HK-2 (cell line): ENCODE measurements at regions not wholly inside any gene's neighbourhood (a gene's known extent, or its start where the extent isn't known, plus 50 kb on each side); places are given as distances from the start of the nearest gene placed in this dataset.
"Not testable (repeated sequence)": the region's sequence is repeated elsewhere in the genome, so short reads cannot be mapped to it uniquely, and the experiment has no call there.

Experiments used
- DNase-seq: peaks from one replicate; pipeline ENCODE4 v3.0.0-alpha.2; 2018; ENCODE audit not compliant: unreplicated experiment

DNA sequence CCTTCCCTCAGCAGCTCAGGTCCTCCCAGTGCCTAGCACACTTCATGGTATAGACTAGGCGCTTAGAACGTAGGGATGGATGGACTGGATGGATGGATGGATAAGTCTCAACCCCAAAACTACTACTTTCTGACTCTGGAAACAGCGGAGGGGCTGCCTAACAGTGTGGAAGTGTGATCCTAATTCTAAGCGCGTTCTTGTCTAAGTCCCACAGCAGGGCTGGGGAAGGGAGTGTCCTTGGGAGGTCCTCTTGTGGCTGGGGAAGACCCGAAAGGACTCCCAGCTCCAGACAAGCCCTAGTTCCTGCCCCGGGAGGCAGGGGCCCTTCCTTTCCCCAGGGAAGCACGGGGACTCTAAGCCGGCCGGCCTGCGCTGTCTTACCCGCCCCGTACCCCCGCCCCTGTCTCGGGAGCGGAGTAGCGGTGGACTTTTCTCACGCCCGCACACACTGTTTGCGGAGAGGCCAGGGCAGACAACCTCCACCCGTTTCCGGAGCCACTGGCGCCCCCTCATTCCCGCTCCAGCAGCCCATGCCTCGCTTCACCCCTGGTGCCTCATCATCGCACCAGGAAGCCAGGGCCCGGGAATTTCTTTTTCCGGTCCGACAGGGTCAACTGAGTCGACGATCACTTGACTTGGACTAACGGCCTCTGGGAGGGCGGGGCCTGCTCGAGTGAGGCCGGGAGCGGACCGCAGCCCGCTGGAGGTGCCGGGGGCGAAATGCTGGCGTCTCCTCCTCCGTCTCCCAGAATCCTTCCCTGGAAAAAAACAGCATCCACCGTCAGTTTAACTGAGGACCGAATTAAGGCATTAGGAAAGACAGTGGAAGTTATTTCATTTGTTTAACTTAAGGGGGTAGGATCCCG, 133.3 kb downstream of the TBC1D2B start:
- DNase-seq = peak; percentile 72

DNA sequence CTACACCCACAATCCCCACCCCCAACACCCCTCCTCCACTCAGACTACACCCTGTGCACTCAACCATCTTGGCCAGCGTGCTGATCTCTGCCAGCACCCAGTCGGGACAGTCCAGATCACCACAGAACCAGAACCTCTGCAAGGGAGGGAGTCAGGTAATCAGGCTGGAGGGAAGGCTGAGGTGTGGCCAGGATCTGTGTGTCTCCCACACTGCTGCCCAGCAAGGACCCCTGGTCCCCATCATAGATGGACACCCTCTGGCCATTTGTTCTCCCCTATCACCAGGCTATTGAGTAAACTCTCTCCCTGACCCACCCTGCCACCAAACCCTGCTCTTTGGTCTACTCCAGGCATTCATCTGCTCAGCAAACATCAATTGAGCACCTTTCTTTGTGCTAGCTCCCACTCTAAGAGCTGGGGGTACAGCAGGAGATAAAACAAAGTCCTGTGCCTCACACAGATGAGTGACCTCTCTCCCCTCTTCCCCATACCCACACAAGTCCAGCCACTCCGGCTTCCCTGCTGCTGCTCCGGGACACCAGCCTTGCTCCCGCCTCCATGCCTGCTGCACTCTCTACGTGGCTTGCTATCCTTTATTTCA, 134.8 kb downstream of the TBC1D2B start:
- DNase-seq = no peak

DNA sequence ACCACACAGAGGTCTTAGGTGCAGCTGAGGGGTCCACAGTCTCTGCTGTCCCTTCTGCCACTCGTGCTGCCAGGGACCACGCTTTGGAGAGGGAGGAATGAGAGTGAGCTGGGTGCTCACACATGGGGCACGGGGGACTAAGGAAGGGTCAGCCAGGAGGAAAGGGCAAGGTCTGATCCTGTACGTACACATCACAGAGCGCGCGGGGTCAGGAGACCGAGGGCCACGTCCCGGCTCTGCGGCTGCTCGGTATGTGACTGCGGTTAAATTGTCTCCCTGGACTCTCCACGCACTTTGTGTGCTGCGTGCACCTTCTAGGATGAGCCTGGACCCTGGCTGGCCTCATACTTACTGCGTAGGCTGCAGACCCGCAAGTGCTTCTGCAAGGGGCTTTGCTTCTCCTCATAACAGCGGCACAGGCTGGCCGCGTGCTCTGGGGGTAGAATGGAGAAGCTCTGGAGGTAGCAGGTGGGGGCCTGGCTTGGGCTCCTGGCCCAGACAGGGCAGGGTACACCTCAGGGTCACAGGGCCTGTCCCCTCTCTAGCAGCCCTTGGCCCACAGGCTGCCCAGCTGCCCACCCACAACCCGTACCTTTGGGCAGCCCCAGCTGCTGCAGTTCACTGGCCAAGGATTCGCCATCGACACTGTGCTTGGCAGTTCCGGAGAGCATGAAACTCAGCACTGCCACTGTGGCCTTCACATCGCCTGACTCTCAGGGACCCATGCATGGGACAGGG, 136.3 kb downstream of the TBC1D2B start:
- DNase-seq = not testable (repeated sequence)

DNA sequence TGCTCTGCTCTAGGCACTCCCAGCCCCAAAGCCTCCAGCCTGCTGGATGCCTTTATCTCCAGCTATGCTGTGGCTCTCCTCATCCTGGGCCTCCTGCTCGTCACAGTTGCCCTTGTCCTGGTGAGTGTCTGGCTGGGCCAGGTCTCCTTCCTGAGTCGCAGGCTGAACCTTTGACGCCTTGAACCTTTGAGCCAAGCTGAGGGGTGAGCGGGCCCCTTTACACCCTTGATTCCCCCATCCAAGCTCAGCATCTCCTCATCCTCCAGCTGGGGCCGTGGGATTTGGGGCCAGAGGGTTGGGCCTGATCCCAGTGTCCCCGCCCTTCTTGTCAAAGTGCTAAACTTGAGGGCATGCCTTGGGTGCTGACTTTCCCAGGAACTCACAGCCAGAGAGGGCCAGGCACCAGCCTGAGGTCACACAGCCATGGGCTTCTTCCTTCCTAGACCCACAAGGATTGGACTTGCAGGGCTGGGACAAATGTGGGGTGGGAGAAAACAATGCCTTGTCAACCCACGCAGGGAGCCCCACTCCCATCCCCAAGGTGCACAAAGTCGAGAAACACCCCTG, 137.0 kb downstream of the TBC1D2B start:
- DNase-seq = no peak

DNA sequence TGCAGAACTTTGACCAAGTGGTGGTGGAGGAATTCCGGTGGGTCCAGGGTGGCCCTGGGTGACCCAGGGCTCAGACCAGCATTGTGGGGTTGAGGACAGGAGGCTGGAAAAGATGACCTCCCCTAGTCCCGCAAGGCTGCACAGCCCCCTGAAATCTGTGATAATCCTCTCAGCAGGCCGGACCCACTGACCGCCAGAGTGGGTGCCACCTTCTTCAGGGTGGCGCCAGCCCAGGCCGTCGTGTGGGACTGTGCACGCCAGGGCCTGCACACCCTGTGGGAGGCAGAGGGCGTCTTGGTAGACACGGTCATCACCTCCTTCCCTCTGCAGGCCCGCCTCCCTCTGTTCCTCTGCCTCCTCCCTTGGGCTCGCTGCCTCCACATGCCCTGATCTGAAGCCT, 137.7 kb downstream of the TBC1D2B start:
- DNase-seq = no peak

DNA sequence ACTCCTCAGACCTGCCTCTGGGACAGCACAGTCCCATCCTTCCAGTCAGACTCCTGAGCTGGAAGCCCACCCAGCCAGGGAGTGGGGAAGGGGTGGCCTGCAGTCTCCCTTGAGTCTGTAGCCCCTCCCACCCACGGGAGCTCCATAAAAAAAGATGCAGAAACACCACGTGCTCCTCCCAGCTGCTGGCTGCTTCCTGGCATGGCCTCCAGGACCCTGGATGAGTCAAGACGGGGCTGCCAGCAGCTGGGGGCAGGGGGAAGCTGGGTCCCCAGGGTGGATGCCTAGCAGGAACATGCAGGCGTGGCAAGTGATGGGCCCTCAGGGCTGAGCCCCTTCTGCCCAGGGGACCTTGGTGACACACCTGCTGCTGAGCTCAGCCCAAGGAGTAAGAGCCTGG, 138.5 kb downstream of the TBC1D2B start:
- DNase-seq = not testable (repeated sequence)

DNA sequence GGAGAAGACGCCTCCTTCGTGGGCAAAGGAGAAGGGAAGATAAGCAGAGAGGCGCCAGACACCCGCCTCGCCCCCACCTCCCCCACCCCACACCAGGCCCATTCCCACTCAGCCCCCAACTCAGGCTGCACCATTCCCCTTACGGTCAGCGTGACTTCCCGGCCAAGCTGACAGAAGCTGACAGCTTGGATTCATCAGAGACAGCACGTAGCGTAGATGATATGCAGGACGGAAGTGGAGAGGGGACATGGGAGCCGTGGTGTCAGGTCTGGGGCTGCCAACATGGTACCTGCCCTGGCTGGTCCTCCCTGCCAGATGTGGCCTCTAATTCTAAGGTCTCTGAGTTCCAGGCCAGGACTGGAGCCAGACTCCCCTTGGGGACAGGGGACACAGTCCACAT, 139.0 kb downstream of the TBC1D2B start:
- not testable (repeated sequence) for DNase-seq

DNA sequence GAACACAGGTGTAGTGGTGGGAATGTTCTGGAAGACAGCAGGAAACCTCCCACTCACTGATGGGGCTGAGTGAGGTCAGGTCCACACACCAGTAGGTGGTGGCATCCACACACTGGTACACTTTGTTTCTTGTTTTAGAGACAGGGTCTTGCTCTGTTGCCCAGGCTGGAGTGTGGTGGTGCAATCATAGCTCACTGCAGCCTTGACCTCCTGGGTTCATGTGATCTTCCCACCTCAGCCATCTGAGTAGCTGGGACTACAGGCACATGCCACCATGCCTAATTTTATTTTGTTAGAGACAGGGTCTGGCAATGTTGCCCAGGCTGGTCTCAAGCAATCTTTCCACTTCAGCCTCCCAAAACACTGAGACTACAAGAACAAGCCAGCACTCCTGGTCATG, 140.9 kb downstream of the TBC1D2B start:
- not testable (repeated sequence) for DNase-seq

DNA sequence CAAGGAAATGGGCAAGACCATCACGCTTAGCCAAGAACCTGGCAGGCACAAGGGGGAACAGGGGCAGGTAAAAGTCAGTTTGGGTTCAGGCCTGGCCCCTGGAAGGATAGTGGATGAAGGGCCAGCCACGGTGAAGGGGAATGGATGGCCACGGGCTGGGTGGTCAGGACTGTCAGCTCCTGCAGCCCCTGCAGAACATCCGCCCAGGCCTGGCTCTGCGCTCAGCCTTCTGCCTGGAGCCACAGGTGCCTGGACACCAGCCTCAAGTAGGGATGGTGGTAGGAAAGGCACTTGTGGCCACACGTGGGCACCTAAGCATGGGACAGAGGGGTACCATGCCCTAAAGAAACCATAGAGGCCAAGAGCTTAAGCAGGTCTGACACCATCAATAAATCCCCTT, 143.0 kb downstream of the TBC1D2B start:
- DNase-seq = not testable (repeated sequence)

DNA sequence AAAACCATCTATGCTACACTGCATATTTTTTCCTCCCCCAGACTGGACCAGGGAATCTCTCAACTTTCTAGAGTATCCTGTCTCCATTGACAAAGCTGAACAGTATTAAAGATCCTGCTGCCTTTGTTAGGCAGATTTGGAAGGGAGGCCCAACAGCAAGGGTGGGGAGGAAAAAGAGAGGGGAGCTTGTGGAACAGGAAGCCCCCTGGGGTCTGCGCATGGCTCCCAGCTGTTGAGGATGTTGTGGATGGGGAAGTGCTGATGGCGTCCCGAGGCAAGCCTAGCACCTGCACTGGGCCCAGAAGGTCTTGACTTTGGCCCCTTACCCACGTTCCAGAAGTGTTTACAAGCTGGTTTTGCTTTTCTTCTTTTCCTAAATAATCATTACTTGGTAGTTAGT, 146.6 kb downstream of the TBC1D2B start:
- DNase-seq = not testable (repeated sequence)

DNA sequence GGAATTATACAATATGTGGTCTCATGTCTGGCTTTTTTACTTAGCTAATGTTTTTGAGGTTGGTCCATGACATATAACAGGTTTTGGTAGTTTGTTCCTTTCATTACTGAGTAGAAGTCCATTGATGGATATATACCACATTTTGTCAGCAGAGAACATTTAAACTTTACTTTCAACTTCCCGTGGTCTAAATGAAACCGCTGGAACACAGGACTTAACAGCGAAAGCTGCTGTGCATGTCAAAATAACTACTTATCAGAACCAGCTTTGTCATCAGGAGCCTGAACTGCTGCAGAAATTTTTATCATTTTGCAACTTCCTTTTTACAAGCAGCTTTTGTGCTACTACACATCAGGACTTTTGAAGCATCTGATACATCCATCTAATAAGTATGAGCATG, 147.0 kb downstream of the TBC1D2B start:
- DNase-seq = not testable (repeated sequence)

DNA sequence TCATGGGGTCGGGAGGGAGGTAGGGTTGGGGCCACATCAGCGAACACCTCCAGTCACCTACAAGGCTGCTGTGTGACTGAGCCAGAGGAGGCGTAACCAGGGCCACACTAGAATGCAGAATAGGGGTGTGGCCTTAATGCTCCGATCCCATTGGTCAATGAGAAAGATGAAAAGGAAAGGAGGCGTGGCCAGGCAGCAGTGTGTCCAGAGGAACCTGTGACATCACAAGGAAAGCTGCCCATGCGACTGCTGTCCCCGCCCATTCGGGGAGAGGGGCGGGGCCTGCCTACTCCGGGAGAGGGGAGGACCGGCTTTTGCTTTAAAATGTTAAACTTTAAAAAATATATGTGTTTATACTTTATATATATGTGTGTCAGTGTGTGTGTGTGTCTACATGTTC, 150.7 kb downstream of the TBC1D2B start:
- not testable (repeated sequence) for DNase-seq

DNA sequence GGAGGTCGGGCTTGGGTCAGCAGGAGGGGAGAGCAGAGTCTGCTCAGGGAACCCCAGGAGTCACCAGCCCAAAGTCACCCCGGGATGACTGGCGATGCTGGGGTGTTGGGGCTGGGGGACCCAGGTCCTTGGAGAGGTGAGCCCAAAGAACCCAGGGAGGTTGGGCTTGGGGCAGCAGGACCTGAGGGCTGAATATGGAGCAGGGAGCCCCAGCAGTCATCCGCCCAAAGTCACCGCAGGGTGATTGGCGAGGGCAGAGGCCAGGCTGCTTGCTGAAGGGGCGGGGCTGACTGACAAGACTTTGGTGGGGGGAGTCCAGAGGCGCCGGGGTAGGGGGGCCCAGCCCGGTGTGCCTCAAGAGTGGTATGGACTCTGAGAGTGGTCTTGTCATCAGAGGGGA, 151.2 kb downstream of the TBC1D2B start:
- not testable (repeated sequence) for DNase-seq

DNA sequence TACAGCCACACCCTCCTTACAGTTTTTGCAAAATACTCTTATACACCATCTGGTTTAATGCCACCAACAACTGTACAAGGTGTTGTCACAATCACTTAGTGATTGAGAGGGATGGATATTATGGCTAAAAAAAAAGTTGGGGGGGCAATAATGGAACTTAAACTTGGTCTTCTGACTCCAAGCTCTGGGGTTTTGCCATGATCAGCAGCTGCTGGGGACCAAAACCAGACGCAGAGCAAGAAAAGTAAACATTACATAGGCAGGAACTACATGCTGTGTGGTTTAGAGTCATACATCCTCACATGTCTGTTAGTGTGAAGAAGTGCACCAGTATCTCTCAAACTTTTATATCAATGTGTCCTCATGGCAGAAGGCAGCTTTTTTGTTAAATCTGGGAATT, 152.4 kb downstream of the TBC1D2B start:
- DNase-seq = not testable (repeated sequence)

DNA sequence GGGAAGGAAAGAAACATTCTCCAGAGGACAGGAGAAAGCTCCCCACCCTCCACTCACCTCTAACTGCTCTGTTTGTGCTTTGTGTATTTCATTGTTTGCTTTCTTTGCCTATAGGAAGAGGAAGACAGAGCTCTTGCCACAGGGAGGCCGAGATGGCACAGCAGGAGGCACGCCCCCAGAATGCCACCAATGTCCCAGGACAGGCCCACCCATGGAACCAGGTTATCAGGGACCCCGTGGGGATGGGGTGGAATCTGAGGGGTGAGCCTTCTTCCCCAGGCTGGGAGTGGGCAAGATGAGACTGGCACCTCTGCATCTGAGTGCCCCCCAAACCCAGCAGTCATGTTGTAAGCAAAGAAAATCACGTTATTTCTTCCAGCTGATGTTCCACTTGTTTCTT, 155.8 kb downstream of the TBC1D2B start:
- no peak for DNase-seq

DNA sequence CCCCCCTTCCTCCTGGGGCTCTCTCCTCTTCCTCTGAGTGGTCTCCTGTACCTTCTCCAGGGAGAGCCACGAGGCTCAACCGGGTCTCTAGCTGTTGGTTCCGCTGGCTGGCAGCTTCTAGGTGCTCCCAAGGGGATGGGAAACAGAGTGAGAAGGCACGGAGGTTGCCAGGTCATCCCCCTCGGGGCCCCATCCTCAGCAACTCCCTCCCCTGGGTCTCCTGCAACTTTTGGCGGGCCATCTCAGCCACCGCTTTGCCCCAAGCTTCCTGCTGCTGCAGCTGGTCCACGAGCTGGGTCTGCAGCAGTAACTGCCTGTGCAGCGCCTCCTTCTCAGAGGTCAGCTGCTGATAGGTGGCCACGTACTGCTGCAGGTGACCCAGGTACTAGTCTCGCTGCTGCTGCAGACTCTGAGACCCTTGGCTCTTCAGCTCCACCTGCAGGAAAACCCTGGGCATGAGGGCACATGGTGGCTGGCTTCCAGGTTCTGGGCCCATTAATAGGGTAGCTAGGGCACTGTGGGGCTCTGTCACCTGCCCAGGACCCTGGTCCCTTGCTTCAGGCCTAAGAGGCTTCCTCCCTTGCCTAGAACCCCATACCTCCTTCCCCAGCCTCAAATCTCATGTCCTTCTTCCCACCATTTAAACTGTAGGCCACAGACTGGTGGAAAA, 160.4 kb downstream of the TBC1D2B start:
- not testable (repeated sequence) for DNase-seq

DNA sequence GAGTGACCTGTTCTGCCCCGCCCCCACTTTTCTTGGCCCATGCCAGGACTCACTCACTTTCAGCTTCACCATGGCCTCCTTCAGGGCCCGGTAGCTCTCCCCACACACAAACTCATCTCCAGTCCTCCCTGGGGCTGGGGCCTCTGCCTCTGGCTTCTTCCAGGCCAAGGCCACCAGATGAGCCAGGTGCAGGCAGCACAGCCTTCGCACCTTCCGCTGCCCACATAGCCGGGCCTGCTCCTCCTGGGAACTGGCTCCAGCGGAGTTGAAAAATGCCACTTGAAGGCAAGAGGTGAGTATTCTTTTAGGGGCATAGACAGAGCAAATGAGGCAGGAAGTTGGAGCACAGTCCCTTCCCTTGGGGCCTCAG, 161.6 kb downstream of the TBC1D2B start:
- not testable (repeated sequence) for DNase-seq

DNA sequence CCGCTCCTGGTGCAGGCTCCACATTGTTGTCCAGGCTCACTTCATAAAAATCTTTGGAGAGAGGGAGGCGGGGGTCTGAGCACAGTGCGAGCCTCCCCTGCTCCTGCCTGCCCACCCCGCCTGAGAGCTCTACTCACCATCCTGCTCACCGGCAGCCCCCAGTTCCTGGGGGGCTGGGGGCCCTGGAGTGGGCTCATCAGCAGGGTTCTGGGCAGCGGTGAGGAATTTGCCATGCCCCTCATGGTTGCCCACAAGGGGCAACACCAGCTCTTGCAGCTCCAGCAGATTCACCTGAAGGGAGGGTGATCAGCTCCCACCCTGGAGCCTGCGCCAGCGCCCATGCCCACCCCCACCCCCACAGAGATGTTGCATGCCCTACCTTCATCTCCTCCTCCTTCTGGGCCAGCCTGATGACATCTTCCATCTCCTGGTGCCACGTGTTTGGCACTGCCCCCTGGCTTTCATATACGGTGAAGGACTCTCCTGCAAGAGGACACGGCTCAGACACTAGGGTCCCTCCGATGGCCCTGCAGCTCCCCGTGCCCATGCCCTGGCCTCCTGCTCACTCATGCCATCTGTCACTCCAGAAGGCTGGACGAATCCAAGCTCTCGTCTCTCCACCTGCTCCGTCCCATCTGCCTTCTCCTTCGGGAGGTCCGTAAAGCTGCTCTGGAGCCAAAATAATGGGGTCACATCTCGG, 162.1 kb downstream of the TBC1D2B start:
- no peak for DNase-seq

DNA sequence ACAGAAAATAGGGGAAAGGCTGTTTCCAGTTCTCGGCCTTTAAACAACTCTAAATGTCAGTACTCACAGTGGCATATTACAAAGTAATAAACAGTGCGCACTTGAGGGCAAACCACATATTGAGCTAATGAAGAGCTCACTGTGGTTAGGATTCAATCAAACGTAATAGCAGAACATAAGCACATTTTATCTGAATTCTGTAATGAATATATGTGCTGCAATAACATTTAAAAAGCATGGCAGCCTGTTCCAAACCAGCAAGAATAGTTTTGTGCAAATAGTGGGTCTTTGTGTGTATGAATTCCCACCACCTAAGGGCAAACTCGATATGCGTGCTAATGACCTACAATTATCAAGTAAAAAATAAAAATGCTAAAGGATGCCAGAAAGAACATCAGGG, 163.0 kb downstream of the TBC1D2B start:
- not testable (repeated sequence) for DNase-seq

DNA sequence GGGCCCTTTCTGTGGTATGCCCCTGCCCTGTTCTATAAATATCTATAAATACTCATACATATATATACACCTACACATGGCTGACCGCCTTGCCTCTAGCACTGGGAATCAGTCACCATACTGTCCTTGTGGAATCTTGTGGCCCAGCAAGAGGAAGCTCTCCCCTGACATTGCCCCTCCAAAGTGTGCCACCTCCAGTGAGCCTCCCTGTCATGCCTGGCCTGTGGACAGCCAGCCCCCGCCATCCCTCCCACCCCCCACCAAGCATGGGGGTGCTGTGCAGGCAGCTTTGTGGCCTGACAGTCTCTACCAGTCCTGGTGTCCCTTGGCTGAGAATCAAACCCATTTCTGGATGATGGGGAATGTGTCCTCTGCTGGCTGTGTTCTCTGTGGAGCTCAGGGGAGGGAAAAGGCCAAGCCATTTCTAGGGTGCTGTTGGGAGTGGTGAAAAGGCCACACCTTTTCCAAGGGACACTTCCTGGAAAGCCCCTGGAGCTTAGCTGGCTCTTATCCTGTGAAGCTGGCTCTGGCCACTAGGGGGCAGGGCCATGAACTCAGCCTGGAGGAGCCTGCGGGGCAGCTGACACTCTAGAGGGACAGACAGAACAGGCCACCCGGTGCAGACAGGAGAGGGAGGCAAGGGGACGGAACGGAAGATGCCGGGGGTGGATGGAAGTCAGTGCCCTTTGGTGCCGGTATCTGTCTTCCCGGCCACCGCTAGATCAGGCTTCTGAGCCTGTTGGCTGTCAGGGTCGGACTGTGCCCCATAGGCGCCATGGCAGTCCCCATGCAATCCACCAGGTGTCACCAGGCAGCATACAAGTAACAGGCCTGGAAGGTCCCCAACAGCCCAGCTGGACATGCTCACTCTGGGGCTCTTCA, 167.2 kb downstream of the TBC1D2B start:
- DNase-seq = peak; percentile 67
